PC-9 (cell line): ENCODE measurements at regions not wholly inside any gene's neighbourhood (a gene's known extent, or its start where the extent isn't known, plus 50 kb on each side); places are given as distances from the start of the nearest gene placed in this dataset.

Experiments
- BruUV-seq: library from RNA; stranded (reverse); fragments of 400-500 nt; replicated peaks from 2 replicates; lab custom pipeline; 2021; lab: Mats Ljungman, UMichigan
- CTCF ChIA-PET: fragments of 300-600 bp; sonication (Branson Sonifier 250); formaldehyde crosslinking; loops from one replicate; lab custom pipeline; 2022; ENCODE audit warnings: antibody characterized with exemption; lab: Charles Lee
- POLR2A ChIA-PET: fragments of 300-600 bp; sonication (Branson Sonifier 250); formaldehyde crosslinking; loops from one replicate; lab custom pipeline; 2022; ENCODE audit warnings: antibody characterized with exemption; ENCODE audit not compliant: unreplicated experiment; lab: Charles Lee
- DNase-seq, 2 experiments: peaks; one replicate each; pipeline versions ENCODE4 v3.0.0 to v3.0.0-alpha.2; 2015 to 2022; ENCODE audit warnings: mixed read lengths in 1 of 2
- H2AFZ ChIP-seq: fragments of 200-600 bp; sonication (generic); 2 replicates; pipeline ENCODE4 v1.8.1; 2017; ENCODE audit warnings: antibody characterized with exemption
- H3F3A ChIP-seq: fragments of 200-600 bp; sonication (generic); 2 replicates; pipeline ENCODE4 v1.8.1; 2017; ENCODE audit warnings: antibody characterized with exemption, mild to moderate bottlenecking, low read depth; ENCODE audit not compliant: insufficient read depth
- H3K27ac ChIP-seq: fragments of 200-600 bp; sonication (generic); 2 replicates; pipeline ENCODE4 v1.6.1; 2016; ENCODE audit warnings: mixed run types
- H3K27me3 ChIP-seq: fragments of 200-600 bp; sonication (generic); 2 replicates; pipeline ENCODE4 v1.6.1; 2016; ENCODE audit warnings: low read depth, mixed run types; ENCODE audit not compliant: insufficient read depth
- H3K36me3 ChIP-seq: fragments of 200-600 bp; sonication (generic); 2 replicates; pipeline ENCODE4 v1.6.1; 2016; ENCODE audit warnings: low read depth, mixed run types
- H3K4me1 ChIP-seq: fragments of 200-600 bp; sonication (generic); replicated peaks from 2 replicates; pipeline ENCODE4 v1.6.1; 2016; ENCODE audit warnings: mixed run types; ENCODE audit not compliant: insufficient read depth
- H3K4me2 ChIP-seq: fragments of 200-600 bp; sonication (generic); 2 replicates; pipeline ENCODE4 v1.6.1; 2017; ENCODE audit warnings: mixed run types
- H3K4me3 ChIP-seq: fragments of 200-600 bp; sonication (generic); 2 replicates; pipeline ENCODE4 v1.6.1; 2016; ENCODE audit warnings: mixed run types
- H3K79me2 ChIP-seq: fragments of 200-600 bp; sonication (generic); 2 replicates; pipeline ENCODE4 v1.6.1; 2017; ENCODE audit warnings: low read depth, mixed run types
- H3K9me2 ChIP-seq: fragments of 200-600 bp; sonication (generic); 2 replicates; pipeline ENCODE4 v1.8.1; 2017; ENCODE audit warnings: mild to moderate bottlenecking; ENCODE audit not compliant: insufficient read depth
- H3K9me3 ChIP-seq: fragments of 200-600 bp; sonication (generic); 2 replicates; pipeline ENCODE4 v1.8.1; 2016; ENCODE audit warnings: low read depth; ENCODE audit not compliant: insufficient read depth
- H4K20me1 ChIP-seq: fragments of 200-600 bp; sonication (generic); 2 replicates; pipeline ENCODE4 v1.8.1; 2017; ENCODE audit not compliant: insufficient read depth
- EZH2 ChIP-seq: fragments of 200-600 bp; sonication (generic); IDR thresholded peaks from 2 replicates; pipeline ENCODE4 v1.8.0; 2017; ENCODE audit warnings: antibody characterized with exemption, low read depth
- intact Hi-C: fragments of 100-400 bp; cut with micrococcal nuclease; formaldehyde crosslinking; loops from one replicate; pipeline ENCODE4 v1.10.0; 2022; ENCODE audit not compliant: unreplicated experiment
- TF ChIP-seq, protein P1 (sequence below): fragments of 200-600 bp; sonication (generic); conservative IDR thresholded peaks from 2 replicates; pipeline ENCODE4 v1.6.1; 2017; ENCODE audit warnings: mixed run types, antibody characterized with exemption, mild to moderate bottlenecking, moderate library complexity

DNA sequence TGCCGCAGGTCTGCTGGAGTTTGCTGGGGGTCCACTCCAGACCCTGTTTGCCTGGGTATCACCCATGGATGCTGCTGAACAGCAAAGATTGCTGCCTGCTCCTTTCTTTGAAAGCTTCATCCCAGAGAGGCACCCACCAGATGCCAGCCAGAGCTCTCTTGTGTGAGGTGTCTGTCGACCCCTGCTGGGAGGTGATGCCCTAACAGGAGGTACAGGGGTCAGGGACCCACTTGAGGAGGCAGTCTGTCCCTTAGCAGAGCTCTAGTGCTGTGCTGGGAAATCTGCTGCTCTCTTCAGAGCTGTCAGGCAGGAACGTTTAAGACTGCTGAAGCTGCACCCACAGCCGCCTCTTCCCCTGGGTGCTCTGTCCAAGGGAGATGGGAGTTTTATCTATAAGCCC lies 162.7 kb downstream of the NAF1 start:
- no peaks in the 10 kb centered on the region for H3F3A ChIP-seq
- no peaks in the 10 kb centered on the region for H3K4me1 ChIP-seq
- H3K9me2 ChIP-seq: no peaks in the 10 kb centered on the region
- H3K4me2 ChIP-seq: no peak overlapping the region
- H3K4me3 ChIP-seq: no peak overlapping the region
- TF ChIP-seq EZH2: no peak
- TF ChIP-seq, protein P1, sequence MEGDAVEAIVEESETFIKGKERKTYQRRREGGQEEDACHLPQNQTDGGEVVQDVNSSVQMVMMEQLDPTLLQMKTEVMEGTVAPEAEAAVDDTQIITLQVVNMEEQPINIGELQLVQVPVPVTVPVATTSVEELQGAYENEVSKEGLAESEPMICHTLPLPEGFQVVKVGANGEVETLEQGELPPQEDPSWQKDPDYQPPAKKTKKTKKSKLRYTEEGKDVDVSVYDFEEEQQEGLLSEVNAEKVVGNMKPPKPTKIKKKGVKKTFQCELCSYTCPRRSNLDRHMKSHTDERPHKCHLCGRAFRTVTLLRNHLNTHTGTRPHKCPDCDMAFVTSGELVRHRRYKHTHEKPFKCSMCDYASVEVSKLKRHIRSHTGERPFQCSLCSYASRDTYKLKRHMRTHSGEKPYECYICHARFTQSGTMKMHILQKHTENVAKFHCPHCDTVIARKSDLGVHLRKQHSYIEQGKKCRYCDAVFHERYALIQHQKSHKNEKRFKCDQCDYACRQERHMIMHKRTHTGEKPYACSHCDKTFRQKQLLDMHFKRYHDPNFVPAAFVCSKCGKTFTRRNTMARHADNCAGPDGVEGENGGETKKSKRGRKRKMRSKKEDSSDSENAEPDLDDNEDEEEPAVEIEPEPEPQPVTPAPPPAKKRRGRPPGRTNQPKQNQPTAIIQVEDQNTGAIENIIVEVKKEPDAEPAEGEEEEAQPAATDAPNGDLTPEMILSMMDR: no peak
- no peak overlapping the region for H3K27ac ChIP-seq
- BruUV-seq: no TSS peak
- H3K27me3 ChIP-seq: no peaks in the 10 kb centered on the region
- no peak overlapping the region for H2AFZ ChIP-seq
- H3K36me3 ChIP-seq: no peaks in the 10 kb centered on the region
- no peak for DNase-seq
- no peaks in the 10 kb centered on the region for H3K9me3 ChIP-seq
- H3K79me2 ChIP-seq: no peaks in the 10 kb centered on the region
- CTCF ChIA-PET: no interaction called here
- no peaks in the 10 kb centered on the region for H4K20me1 ChIP-seq
- POLR2A ChIA-PET: no interaction called here
- intact Hi-C loops: no loop called here

DNA sequence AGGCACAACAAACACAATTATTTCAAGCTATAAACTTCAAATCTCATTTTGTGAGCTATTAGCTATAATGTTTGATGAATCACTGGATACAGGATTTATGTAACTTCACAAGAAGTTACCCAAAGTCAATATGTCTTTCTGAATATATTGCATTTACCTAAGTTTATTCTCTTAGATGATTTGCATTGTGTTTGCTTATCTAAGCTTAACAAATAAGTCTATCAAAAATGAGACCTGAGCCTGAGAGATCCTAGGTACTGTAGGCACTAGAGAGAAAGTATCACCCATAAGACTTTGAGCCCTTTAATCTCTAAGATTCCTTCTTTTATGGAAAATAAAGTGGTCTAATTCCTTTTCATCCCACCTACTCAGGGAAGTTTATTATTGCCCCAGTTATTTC lies 178.2 kb downstream of the NAF1 start:
- Histone ChIP-seq H3K27me3 (no peaks in the 10 kb centered on the region), H3K79me2 (no peaks in the 10 kb centered on the region), H3K4me3 (no peak overlapping the region), H3K4me1 (no peaks in the 10 kb centered on the region), H3K9me3 (no peaks in the 10 kb centered on the region), H3K9me2 (no peaks in the 10 kb centered on the region), H3K27ac (no peak overlapping the region), H3F3A (no peaks in the 10 kb centered on the region), H3K4me2 (no peak overlapping the region), H2AFZ (no peak overlapping the region), H4K20me1 (no peaks in the 10 kb centered on the region), H3K36me3 (no peaks in the 10 kb centered on the region)
- intact Hi-C loops: no loop called here
- TF ChIP-seq, protein P1: no peak
- TF ChIP-seq EZH2: no peak
- POLR2A ChIA-PET: no interaction called here
- DNase-seq: no peak
- CTCF ChIA-PET: no interaction called here
- BruUV-seq: no TSS peak

DNA sequence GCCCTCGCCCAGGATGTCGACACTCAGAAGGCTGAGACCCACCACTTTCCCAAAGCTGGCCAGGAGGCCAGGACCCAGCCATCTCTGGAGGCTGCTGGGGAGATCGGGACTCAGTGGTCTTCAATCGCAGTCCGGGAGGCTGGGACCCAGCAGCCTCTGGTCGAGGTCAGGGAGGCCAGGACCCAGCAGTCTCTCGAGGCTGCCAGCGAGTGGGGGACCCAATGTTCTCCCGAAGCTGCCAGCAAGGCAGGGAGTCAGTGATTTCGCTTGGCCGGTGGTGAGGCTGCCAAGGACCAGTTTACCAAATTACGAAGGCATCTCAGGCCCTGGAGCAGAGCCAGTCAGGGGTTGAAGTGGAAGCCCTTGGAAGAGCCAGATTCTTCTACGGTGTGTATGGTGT lies 181.6 kb downstream of the NAF1 start:
- no peak overlapping the region for H3K27ac ChIP-seq
- no TSS peak for BruUV-seq
- POLR2A ChIA-PET: no interaction called here

More for the DNA sequence above, 181.6 kb downstream of the NAF1 start:
- H3K4me2 ChIP-seq: no peak overlapping the region
- TF ChIP-seq, protein P1: no peak
- TF ChIP-seq EZH2: no peak
- H3K9me3 ChIP-seq: no peaks in the 10 kb centered on the region
- no peak overlapping the region for H3K4me3 ChIP-seq
- no peaks in the 10 kb centered on the region for H3K79me2 ChIP-seq
- H3K27me3 ChIP-seq: no peaks in the 10 kb centered on the region
- H3K9me2 ChIP-seq: no peaks in the 10 kb centered on the region
- H4K20me1 ChIP-seq: no peaks in the 10 kb centered on the region
- no peak overlapping the region for H2AFZ ChIP-seq
- no peaks in the 10 kb centered on the region for H3F3A ChIP-seq
- CTCF ChIA-PET: no interaction called here
- no peak for DNase-seq
- H3K36me3 ChIP-seq: no peaks in the 10 kb centered on the region
- intact Hi-C loops: no loop called here
- H3K4me1 ChIP-seq: no peaks in the 10 kb centered on the region
